ENCODE measurements at regions not wholly inside any gene's neighbourhood (a gene's known extent, or its start where the extent isn't known, plus 50 kb on each side); places are given as distances from the start of the nearest gene placed in this dataset.

DNA sequence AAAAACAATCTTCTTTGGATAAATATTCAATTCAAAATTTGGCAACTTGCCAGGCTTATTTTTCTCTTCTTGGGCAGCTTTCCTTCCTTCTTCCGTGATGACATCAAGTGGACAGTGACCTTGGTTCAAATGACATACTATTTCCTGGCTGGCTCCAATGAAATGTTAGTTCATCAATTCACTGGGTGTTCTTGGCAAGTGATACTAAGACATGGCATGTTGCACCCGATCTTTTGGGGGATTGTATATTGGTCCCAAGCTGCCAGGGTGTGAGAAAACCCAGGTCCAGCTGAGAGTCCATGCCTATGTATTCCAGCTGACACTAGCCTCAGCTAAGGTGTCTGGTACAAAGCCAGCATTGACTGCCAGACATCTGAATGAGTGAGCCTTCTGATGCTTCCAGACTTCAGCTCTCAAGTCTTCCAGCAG lies 252.9 kb downstream of the MAT2B start:
- H3K9me3 ChIP-seq (ENCODE audit: control insufficient read depth in 4 of 4, low read length in 3 of 4), result no peaks in the 10 kb centered on the region
- no peak overlapping the region for H3K27ac ChIP-seq (ENCODE audit: low read depth in 1 of 2, low read length in 2 of 2)
- no peaks in the 10 kb centered on the region for H3K4me1 ChIP-seq (ENCODE audit: control insufficient read depth in 4 of 4, insufficient read depth in 4 of 4, low read length in 3 of 4)
- no peak for TF ChIP-seq ATF3 (IDR thresholded peaks at IDR 0.05)
- no peak for TF ChIP-seq RAD21 (IDR thresholded peaks at IDR 0.05)
- TF ChIP-seq, protein P1, sequence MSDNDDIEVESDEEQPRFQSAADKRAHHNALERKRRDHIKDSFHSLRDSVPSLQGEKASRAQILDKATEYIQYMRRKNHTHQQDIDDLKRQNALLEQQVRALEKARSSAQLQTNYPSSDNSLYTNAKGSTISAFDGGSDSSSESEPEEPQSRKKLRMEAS (IDR thresholded peaks at IDR 0.05), result no peak
- no peak for TF ChIP-seq REST (IDR thresholded peaks at IDR 0.05)
- TF ChIP-seq, protein P2, sequence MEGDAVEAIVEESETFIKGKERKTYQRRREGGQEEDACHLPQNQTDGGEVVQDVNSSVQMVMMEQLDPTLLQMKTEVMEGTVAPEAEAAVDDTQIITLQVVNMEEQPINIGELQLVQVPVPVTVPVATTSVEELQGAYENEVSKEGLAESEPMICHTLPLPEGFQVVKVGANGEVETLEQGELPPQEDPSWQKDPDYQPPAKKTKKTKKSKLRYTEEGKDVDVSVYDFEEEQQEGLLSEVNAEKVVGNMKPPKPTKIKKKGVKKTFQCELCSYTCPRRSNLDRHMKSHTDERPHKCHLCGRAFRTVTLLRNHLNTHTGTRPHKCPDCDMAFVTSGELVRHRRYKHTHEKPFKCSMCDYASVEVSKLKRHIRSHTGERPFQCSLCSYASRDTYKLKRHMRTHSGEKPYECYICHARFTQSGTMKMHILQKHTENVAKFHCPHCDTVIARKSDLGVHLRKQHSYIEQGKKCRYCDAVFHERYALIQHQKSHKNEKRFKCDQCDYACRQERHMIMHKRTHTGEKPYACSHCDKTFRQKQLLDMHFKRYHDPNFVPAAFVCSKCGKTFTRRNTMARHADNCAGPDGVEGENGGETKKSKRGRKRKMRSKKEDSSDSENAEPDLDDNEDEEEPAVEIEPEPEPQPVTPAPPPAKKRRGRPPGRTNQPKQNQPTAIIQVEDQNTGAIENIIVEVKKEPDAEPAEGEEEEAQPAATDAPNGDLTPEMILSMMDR (IDR thresholded peaks at IDR 0.05; ENCODE audit: low read depth, low read length, missing input control), result no peak
- TF ChIP-seq, protein P3, sequence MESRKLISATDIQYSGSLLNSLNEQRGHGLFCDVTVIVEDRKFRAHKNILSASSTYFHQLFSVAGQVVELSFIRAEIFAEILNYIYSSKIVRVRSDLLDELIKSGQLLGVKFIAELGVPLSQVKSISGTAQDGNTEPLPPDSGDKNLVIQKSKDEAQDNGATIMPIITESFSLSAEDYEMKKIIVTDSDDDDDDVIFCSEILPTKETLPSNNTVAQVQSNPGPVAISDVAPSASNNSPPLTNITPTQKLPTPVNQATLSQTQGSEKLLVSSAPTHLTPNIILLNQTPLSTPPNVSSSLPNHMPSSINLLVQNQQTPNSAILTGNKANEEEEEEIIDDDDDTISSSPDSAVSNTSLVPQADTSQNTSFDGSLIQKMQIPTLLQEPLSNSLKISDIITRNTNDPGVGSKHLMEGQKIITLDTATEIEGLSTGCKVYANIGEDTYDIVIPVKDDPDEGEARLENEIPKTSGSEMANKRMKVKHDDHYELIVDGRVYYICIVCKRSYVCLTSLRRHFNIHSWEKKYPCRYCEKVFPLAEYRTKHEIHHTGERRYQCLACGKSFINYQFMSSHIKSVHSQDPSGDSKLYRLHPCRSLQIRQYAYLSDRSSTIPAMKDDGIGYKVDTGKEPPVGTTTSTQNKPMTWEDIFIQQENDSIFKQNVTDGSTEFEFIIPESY (IDR thresholded peaks at IDR 0.05), result no peak
- TF ChIP-seq HNF4A (conservative IDR thresholded peaks at IDR 0.05), result no peak
- no peak for TF ChIP-seq TAF1 (conservative IDR thresholded peaks at IDR 0.05)
- TF ChIP-seq NR2F2 (IDR thresholded peaks at IDR 0.05), result no peak
- TF ChIP-seq YY1 (IDR thresholded peaks at IDR 0.05), result no peak
- TF ChIP-seq RXRA (IDR thresholded peaks at IDR 0.05), result no peak
- TF ChIP-seq JUND (IDR thresholded peaks at IDR 0.05), result no peak
- TF ChIP-seq HNF4G (IDR thresholded peaks at IDR 0.05), result no peak
- no peak for TF ChIP-seq FOXA2 (IDR thresholded peaks at IDR 0.05)
- TF ChIP-seq GABPA (IDR thresholded peaks at IDR 0.05 in 1 of 2, conservative IDR thresholded peaks at IDR 0.05 in 1 of 2), result no peak
- no peak for TF ChIP-seq FOXA1 (IDR thresholded peaks at IDR 0.05)
- no peak for TF ChIP-seq SP1 (IDR thresholded peaks at IDR 0.05)
- no peak for TF ChIP-seq EGR1 (IDR thresholded peaks at IDR 0.05; ENCODE audit: low read depth in 2 of 2)
- no peak for DNase-seq (ENCODE audit: low spot score)
- WGBS, result 51% methylated on average over 2 of the region's 2 CpGs
- no peak overlapping the region for H3K4me3 ChIP-seq (ENCODE audit: low read depth in 1 of 3, low read length in 3 of 3)
- no peak overlapping the region for H3K9ac ChIP-seq (ENCODE audit: low read depth in 1 of 2, low read length in 2 of 2)
- H3K36me3 ChIP-seq (ENCODE audit: control insufficient read depth in 4 of 4, insufficient read depth in 3 of 4, low read depth in 1 of 4, low read length in 3 of 4), result no peaks in the 10 kb centered on the region
- no peaks in the 10 kb centered on the region for H3K27me3 ChIP-seq (ENCODE audit: control insufficient read depth in 4 of 4, insufficient read depth in 4 of 4, low read length in 3 of 4)

All from liver (tissue), 8 donors.